IPS-NIHi11 (cell line): ENCODE measurements at regions not wholly inside any gene's neighbourhood (a gene's known extent, or its start where the extent isn't known, plus 50 kb on each side); places are given as distances from the start of the nearest gene placed in this dataset.

ENCODE experiments used
- DNase-seq: peaks from one replicate; pipeline ENCODE4 v3.0.0; 2012; ENCODE audit warnings: mixed read lengths, low spot score

- DNase-seq: no peak
These were observed 70.0 kb upstream of the CDH10 start for GRCh38 chr5:24714746-24715145.

GRCh38 chr5:24712947-24713346, 68.2 kb upstream of the CDH10 start:
- no peak for DNase-seq

- no peak for DNase-seq
These were observed 67.3 kb upstream of the CDH10 start for GRCh38 chr5:24712047-24712446.

GRCh38 chr5:24703934-24704333, 59.2 kb upstream of the CDH10 start:
- no peak for DNase-seq
